Stimulated activated CD4-positive, alpha-beta T cell treated with anti-CD3 and anti-CD28 coated beads, Interleukin-2, amount 100 ng/mL, for 24 hours (primary cell): ENCODE measurements at regions not wholly inside any gene's neighbourhood (a gene's known extent, or its start where the extent isn't known, plus 50 kb on each side); places are given as distances from the start of the nearest gene placed in this dataset.

Experiments used
- DNase-seq, 2 donors: peaks; one replicate each; pipeline ENCODE4 v3.0.0-alpha.2; 2020

- DNase-seq, result no peak
These were observed 51.1 kb downstream of the HYCC1 start for GRCh38 chr7:22962775-22963350.

- no peak for DNase-seq
These were observed 55.2 kb downstream of the HYCC1 start for GRCh38 chr7:22958742-22959141.

- DNase-seq, result no peak
These were observed 59.7 kb downstream of the HYCC1 start for GRCh38 chr7:22954251-22954650.

- no peak for DNase-seq
These were observed 61.5 kb downstream of the HYCC1 start for GRCh38 chr7:22952306-22953015.

- no peak for DNase-seq
These were observed 64.0 kb downstream of the HYCC1 start for GRCh38 chr7:22949944-22950343.

- DNase-seq, result no peak
These were observed 64.7 kb downstream of the HYCC1 start for GRCh38 chr7:22949221-22949620.

- no peak for DNase-seq
These were observed 65.2 kb downstream of the HYCC1 start for GRCh38 chr7:22948770-22949169.

GRCh38 chr7:22945584-22945983, 68.3 kb downstream of the HYCC1 start:
- no peak for DNase-seq

GRCh38 chr7:22944510-22944909, 69.4 kb downstream of the HYCC1 start:
- DNase-seq, result no peak

GRCh38 chr7:22944022-22944421, 69.9 kb downstream of the HYCC1 start:
- DNase-seq, result no peak

- no peak for DNase-seq
These were observed 71.7 kb downstream of the HYCC1 start for GRCh38 chr7:22942191-22942590.

- no peak for DNase-seq
These were observed 74.1 kb downstream of the HYCC1 start for GRCh38 chr7:22939842-22940241.

GRCh38 chr7:22937946-22938345, 76.0 kb downstream of the HYCC1 start:
- no peak for DNase-seq

- DNase-seq, result no peak
These were observed 77.7 kb downstream of the HYCC1 start for GRCh38 chr7:22936246-22936645.

- no peak for DNase-seq
These were observed 78.7 kb downstream of the HYCC1 start for GRCh38 chr7:22935269-22935668.

- no peak for DNase-seq
These were observed 79.4 kb downstream of the HYCC1 start for GRCh38 chr7:22934473-22935065.

- no peak for DNase-seq
These were observed 79.9 kb downstream of the HYCC1 start for GRCh38 chr7:22934023-22934422.

- no peak for DNase-seq
These were observed 81.0 kb downstream of the HYCC1 start for GRCh38 chr7:22932896-22933295.

GRCh38 chr7:22931011-22931410, 82.9 kb downstream of the HYCC1 start:
- DNase-seq, result no peak

- DNase-seq, result no peak
These were observed 91.6 kb downstream of the HYCC1 start for GRCh38 chr7:22922307-22922706.

GRCh38 chr7:22921386-22922086, 92.4 kb downstream of the HYCC1 start:
- DNase-seq, result no peak

- no peak for DNase-seq
These were observed 93.3 kb downstream of the HYCC1 start for GRCh38 chr7:22920672-22921071.

GRCh38 chr7:22913158-22913557, 90.5 kb upstream of the TOMM7 start:
- no peak for DNase-seq

GRCh38 chr7:22911889-22912288, 89.2 kb upstream of the TOMM7 start:
- no peak for DNase-seq
